HG03025 (cell line): ENCODE measurements at regions not wholly inside any gene's neighbourhood (a gene's known extent, or its start where the extent isn't known, plus 50 kb on each side); places are given as distances from the start of the nearest gene placed in this dataset.

Experiments
- ATAC-seq: cut with Tn5 transposase; IDR thresholded peaks from one replicate; pipeline ENCODE4 v1.9.1; 2021; ENCODE audit warnings: mild to moderate bottlenecking, moderate library complexity; ENCODE audit not compliant: unreplicated experiment, low FRiP score

DNA sequence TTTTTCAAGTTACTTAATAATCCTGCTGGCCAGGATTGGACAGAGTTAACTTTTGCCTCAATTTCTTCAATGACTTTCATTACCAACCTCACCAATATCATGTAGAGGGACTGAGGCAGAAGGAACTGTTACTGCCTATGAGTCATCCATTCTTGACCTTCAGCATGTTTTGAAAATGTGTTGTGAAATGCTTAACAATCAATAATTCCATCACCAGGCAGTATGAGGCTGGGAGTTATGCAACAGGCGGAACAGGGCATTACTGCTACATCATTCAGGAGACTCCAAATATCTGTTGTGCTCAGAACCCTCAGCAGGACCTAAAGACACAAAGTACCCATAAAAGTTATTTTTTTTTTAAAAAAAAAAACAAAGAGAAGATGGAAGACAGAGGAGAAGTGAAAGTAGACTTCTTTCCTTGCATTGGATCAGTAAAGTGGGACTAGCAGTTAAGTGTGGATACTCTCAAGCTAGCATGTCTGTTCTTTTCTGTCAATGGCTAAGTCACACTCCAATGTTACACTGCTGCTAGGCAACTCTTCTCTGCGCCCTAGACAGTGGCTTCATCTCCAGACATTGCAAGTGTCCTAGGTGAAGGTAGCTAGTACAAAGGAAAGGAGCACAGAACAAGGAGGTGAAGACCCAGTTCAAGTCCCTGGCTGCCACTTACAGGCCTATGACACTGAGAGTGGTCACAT lies 184.9 kb upstream of the LPP start:
- no peak for ATAC-seq

GRCh38 chr3:187969581-187969950 lies 184.4 kb upstream of the LPP start:
- ATAC-seq = no peak

GRCh38 chr3:187970106-187970505 lies 183.9 kb upstream of the LPP start:
- ATAC-seq = no peak

DNA sequence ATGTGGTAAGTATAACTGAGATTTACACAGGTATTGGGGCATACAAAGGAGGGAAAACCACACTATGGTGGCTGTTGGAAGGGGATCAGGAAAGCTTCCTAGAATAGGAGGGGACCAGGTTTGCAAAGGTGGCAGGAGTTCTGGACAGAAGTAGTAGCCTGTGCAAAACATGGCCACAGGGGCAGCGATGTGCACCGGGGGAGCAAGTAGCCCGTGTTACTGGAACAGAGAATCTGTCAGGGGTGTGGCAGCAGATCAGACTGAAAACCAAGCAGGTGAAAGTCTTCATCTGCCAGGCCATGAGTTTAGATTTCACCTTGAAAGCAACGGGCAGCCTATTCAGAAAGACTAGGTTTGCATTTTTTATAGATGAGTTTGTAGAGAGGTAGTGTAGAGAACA lies 182.3 kb upstream of the LPP start:
- ATAC-seq = no peak

GRCh38 chr3:187972454-187972853 lies 181.5 kb upstream of the LPP start:
- ATAC-seq = no peak

GRCh38 chr3:187973977-187974870 lies 179.7 kb upstream of the LPP start:
- ATAC-seq = no peak

DNA sequence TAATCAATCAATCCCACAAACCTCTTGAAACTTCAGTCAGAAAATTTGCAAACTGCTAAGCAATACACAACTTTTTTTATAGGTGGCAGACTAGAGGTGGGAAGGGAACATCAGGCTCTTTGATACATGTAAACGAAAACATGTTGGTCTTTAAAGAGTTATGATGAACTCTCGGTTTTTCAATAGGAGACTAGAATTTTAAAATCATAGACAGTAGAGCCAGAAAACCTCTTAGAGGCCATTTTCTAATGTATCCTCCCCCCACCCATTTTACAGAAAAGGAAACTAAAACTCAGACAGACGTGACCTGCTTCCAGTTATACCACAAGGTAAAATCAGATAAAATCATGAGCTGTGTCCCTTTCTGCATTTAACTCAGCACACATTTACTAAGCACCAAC lies 179.1 kb upstream of the LPP start:
- no peak for ATAC-seq

- no peak for ATAC-seq
Observed at GRCh38 chr3:187975561-187976364, 178.2 kb upstream of the LPP start.

GRCh38 chr3:187976365-187976900 lies 177.5 kb upstream of the LPP start:
- ATAC-seq = no peak

DNA sequence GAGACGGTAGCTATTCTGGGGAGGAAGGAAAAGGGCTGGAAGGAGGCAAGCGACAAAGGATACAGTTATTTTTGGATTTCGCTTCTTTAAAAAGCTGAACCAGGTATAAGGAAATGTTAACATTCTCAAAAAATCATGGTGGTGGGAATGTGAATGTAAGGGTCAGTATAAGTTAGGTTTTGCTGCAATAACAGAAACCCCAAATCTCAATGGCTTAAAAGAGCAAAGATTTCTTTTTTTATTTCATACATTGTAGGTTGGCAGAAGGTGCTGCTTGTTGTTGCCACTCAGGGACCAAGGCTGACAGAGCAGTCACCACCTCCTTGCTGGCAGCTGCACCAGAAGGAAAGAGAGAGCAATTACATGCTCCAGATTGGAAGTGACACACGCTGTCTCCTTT lies 176.3 kb upstream of the LPP start:
- ATAC-seq = no peak

- no peak for ATAC-seq
Observed at GRCh38 chr3:187978433-187979011, 175.4 kb upstream of the LPP start.

DNA sequence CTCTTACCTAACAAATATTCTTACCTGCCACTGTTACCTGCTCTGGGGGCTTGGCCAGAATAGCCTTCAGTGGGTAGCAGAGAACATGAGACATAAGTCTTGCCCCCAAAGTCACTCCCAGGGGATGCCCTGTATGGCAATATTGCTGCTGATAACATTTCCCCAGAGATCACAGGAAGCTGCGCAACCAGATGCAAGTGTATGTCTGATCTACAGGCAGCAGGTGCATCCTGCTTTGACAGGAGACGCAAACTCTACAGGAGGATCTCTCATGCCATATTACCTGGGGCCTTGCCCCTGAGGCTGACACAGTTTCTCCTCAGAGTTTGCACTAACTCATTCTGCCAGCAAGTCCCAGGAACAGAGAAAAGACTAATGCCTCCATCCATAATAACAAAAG lies 174.4 kb upstream of the LPP start:
- ATAC-seq = no peak

- ATAC-seq = no peak
Observed at GRCh38 chr3:187980861-187981260, 173.1 kb upstream of the LPP start.

GRCh38 chr3:187982142-187982541 lies 171.8 kb upstream of the LPP start:
- no peak for ATAC-seq

DNA sequence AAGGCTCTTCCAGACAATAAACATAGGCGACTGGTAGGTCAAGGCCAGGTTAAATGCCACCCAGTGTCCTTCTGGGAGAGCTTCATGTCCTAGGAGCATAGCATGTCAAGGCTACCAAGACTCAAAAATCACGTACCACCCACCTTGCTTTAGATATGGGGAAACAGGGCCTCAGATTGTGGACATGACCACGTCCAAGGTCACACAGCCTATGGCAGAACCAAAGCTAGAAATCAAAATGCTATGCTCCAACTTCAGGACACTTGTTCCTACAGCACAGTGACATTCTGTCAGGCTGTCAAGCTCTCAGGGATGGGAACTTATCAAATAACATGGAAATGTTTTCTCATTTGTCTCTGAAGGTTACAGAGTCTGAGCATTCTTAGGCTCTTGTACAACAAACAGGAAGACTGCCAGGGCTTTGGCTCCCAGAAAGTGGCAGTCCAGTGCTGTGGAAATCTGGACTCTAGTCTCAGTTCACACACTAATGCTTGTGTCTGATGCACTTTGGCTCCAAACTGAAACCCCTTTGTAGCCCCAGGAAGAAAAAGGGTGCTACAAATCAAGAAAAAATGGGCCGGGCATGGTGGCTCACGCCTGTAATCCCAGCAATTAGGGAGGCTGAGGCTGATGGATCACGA lies 170.4 kb upstream of the LPP start:
- ATAC-seq = no peak

- no peak for ATAC-seq
Observed at GRCh38 chr3:187985647-187986046, 168.3 kb upstream of the LPP start.

DNA sequence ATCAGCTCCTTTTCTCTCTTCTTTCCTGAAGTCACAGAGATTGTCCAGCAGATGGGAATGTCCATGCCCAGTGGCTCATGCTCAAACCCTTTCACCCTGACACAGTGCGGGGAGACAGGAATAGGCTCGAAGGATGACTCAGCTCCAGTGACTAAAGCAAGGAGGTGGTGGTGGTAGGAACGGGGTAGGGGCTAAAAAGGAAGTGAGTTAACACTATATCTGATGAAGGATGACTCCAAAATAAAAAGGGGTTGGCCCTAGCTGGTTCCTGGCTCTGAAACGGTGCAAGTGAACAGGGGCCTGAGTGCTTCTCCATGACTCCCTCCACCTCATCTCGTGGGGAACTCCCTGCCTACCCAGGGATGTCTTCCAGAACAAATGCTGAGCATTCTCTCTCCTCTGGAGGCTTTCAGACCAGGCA lies 167.4 kb upstream of the LPP start:
- no peak for ATAC-seq

DNA sequence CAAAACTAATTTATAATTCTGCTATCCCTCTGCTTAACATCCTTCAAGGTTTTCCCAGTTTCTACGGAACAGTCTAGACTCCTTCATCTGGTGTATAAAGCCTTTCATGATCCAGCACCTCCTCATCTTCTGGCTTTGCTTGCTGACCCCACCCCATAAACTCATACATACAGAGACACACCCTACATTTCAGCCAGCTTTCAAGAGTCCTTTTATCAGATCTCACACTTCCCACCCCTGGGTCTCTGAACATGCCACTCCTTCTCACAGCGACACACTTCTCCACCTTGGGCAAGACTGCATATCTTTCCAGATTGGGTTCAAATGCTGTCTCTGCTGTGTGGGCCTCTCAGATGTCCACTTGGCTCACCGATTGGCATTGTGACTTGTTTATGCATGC lies 166.8 kb upstream of the LPP start:
- no peak for ATAC-seq

DNA sequence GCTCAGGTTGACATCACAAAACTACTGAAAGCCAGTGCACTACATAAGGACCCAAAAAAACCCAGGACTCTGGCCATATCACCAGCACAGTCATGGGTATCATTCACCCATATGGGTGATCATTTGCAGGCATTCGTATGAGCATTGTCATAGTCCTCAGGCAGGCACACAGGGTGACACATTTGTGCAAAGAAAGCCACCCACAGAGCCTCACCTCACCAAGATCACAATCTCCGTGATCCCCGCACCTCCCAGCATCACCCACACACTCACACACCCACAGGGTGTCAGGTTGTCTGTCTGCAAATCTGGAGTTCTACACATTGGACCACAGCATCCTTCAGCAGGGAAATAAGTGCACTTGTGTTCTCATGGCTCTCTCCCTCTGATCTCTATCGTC lies 166.0 kb upstream of the LPP start:
- no peak for ATAC-seq

DNA sequence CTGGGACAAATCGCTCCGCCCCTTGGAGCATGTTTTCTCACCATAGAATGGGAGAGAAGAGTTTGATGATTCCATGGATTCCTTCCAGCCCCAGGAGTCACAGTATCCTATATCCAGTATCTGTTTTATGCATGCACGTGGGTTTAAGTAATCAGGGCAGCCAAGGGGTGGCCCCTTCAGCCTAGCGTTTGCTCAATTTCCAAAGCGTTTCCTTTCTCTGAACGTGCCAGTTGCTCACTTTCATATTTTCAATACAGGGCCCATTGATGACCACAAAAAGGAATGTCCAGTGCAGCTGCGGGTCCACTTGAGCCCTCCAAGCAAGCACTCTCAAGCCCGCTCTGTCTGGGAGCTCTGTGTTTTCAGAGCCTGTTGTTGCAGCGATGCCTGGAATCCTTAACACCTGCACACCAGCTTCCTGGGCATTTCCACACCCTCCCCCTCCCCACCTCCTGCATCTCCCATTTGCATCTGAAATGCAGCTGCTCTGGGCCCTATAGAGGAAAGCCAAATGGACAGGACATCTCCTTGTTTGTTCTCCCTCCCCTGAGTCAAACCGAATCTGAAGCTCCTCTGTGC lies 164.3 kb upstream of the LPP start:
- no peak for ATAC-seq
